Right atrium auricular region (tissue), 2 donors: ENCODE measurements at regions not wholly inside any gene's neighbourhood (a gene's known extent, or its start where the extent isn't known, plus 50 kb on each side); places are given as distances from the start of the nearest gene placed in this dataset.
A peak's percentile ranks its signal among the peaks of the same experiment; 100 is the strongest.

Source experiments
- DNase-seq: peaks from one replicate; pipeline ENCODE4 v3.0.0-alpha.2; 2019; ENCODE audit warnings: low spot score
- H3K27ac ChIP-seq, 2 donors: fragments of 200-600 bp; sonication (generic); 1 replicate in 1 of 2; 2 replicates in 1 of 2; pipeline ENCODE4 v1.5.1; 2016 to 2019
- H3K27me3 ChIP-seq, 2 donors: fragments of 200-600 bp; sonication (generic); one replicate each; pipeline versions ENCODE4 v1.5.1 to v1.6.0; 2017 to 2019
- H3K36me3 ChIP-seq: fragments of 200-600 bp; sonication (generic); one replicate; pipeline ENCODE4 v1.5.1; 2016
- H3K4me1 ChIP-seq, 2 donors: fragments of 200-600 bp; sonication (generic); one replicate each; pipeline versions ENCODE4 v1.5.1 to v1.6.0; 2017 to 2019
- H3K4me3 ChIP-seq, 2 donors: fragments of 200-600 bp; sonication (generic); 1 replicate in 1 of 2; 2 replicates in 1 of 2; pipeline ENCODE4 v1.5.1; 2017 to 2019; ENCODE audit warnings: mild to moderate bottlenecking in 1 of 2, moderate library complexity in 1 of 2
- H3K9me3 ChIP-seq, 2 donors: fragments of 200-600 bp; sonication (generic); one replicate each; pipeline ENCODE4 v1.5.1; 2019
- CTCF ChIP-seq, 2 donors: fragments of 200-600 bp; sonication (generic); IDR thresholded peaks; one replicate each; pipeline ENCODE4 v1.5.1; 2019; ENCODE audit warnings: antibody characterized with exemption in 2 of 2

DNA sequence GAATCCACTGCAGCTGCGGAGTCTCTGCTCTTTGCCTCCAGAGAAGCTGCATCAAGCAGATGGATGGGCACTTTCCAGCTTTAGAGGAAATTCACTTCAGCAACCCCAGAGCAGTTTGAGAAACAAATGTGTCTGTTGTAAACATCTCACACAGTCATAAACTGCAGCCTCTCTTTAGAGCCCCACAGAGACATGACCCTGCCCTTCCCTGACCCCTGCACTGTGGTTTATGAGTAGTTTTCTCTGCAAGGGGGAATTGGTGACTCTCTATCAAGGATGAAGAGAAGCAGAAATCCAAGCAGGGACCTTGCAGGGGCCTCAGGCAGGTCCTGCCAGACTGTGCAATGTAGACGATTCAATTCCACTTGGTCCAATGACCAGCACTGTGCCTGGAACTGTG lies 160.2 kb downstream of the SH2D4B start:
- Histone ChIP-seq H3K27me3 (no peaks in the 10 kb centered on the region), H3K9me3 (no peaks in the 10 kb centered on the region), H3K4me1 (peaks cover 0 to 4% of the 10 kb centered on the region in 2 donors), H3K36me3 (no peaks in the 10 kb centered on the region), H3K27ac (no peak overlapping the region), H3K4me3 (no peak overlapping the region)
- no peak for DNase-seq
- no peak for TF ChIP-seq CTCF (IDR thresholded peaks at IDR 0.05)

DNA sequence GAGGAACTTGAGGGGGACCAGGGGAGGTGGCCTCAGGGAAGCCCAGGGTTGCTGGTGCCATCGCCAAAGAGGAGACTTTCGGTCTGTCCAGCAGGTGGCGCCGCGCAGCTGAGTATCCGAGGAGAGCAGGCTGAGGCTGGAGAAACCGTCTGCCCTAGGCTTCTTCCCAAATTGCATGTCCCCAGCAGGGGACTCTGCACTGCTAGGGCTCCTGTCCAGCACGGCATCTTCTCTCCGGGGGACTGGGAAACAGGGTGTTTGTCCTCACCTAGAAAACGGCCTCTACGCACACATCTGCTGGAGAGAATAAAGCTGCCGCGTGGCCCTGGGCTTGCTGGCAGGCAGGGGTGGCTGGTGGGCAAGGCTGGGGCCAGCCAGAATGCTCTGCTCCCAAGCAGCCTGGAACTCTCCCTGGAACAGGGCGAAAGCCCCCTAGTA lies 161.9 kb downstream of the SH2D4B start:
- TF ChIP-seq CTCF (IDR thresholded peaks at IDR 0.05), result peak; percentile 71 to 85
- peak; percentile 80 for DNase-seq

GRCh38 chr10:80700252-80700651 lies 162.6 kb downstream of the SH2D4B start:
- no peaks in the 10 kb centered on the region for H3K9me3 ChIP-seq
- no peak for TF ChIP-seq CTCF (IDR thresholded peaks at IDR 0.05)
- no peak overlapping the region for H3K27ac ChIP-seq

More for the DNA sequence above, 161.9 kb downstream of the SH2D4B start:
- H3K4me1 ChIP-seq, result peaks cover 0 to 4% of the 10 kb centered on the region in 2 donors
- H3K9me3 ChIP-seq, result no peaks in the 10 kb centered on the region
- no peaks in the 10 kb centered on the region for H3K27me3 ChIP-seq
- no peak overlapping the region for H3K4me3 ChIP-seq
- no peaks in the 10 kb centered on the region for H3K36me3 ChIP-seq
- H3K27ac ChIP-seq, result no peak overlapping the region

GRCh38 chr10:80700760-80701444 lies 163.2 kb downstream of the SH2D4B start:
- DNase-seq, result no peak

More at GRCh38 chr10:80700252-80700651, 162.6 kb downstream of the SH2D4B start:
- no peaks in the 10 kb centered on the region for H3K27me3 ChIP-seq
- H3K4me3 ChIP-seq, result no peak overlapping the region
- peaks cover 0 to 4% of the 10 kb centered on the region in 2 donors for H3K4me1 ChIP-seq
- DNase-seq, result no peak
- H3K36me3 ChIP-seq, result no peaks in the 10 kb centered on the region

DNA sequence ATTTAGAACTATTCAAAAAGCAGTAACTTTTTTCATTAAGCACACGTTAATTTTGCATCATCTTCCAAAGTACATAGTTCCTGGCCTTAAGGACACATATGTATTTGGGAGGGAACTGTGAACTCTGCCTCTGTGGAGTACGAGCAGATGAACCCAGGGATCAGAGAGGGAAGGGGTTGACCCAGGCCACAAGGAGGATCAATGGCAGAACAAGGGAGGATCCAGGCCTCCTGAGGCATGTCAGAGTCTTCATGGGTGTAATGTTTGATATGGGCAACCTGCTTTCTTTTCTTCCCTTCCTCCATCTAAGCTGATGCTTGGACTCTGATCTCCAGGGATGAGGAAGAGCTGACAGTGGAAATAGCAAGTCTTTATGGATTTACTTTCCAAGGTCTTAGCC lies 164.0 kb downstream of the SH2D4B start:
- H3K9me3 ChIP-seq, result no peaks in the 10 kb centered on the region
- TF ChIP-seq CTCF (IDR thresholded peaks at IDR 0.05), result no peak

More at GRCh38 chr10:80700760-80701444, 163.2 kb downstream of the SH2D4B start:
- Histone ChIP-seq H3K27ac (no peak overlapping the region), H3K27me3 (no peaks in the 10 kb centered on the region), H3K9me3 (no peaks in the 10 kb centered on the region), H3K4me3 (no peak overlapping the region), H3K36me3 (no peaks in the 10 kb centered on the region), H3K4me1 (peaks cover 0 to 4% of the 10 kb centered on the region in 2 donors)
- TF ChIP-seq CTCF (IDR thresholded peaks at IDR 0.05), result no peak

DNA sequence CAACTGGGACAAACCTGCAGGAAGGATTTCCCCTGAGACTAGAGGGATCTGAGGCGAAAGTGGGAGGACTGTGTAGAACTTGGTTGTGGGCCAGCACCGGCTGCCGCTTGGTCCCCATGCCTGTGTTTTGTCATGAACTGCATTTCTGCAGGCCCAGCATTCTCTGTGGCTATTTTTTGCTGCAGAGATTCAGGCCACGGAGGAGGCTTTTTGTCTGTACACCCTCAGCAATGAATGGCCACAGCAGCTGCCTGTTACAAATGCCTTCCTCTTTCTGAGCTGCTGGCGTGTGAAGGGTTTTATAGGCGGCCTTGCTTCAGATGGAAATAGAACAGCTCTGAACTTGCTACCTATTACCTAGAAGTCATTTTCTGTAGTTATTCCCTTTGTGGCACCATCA lies 164.4 kb downstream of the SH2D4B start:
- no peak overlapping the region for H3K4me3 ChIP-seq
- no peak for TF ChIP-seq CTCF (IDR thresholded peaks at IDR 0.05)
- peak; percentile 48 for DNase-seq
- H3K36me3 ChIP-seq, result no peaks in the 10 kb centered on the region
- peaks cover 0 to 4% of the 10 kb centered on the region in 2 donors for H3K4me1 ChIP-seq
- no peaks in the 10 kb centered on the region for H3K27me3 ChIP-seq
- H3K27ac ChIP-seq, result no peak overlapping the region
- no peaks in the 10 kb centered on the region for H3K9me3 ChIP-seq

More for the DNA sequence above, 164.0 kb downstream of the SH2D4B start:
- no peaks in the 10 kb centered on the region for H3K36me3 ChIP-seq
- peaks cover 0 to 4% of the 10 kb centered on the region in 2 donors for H3K4me1 ChIP-seq
- peak; percentile 30 for DNase-seq
- no peak overlapping the region for H3K27ac ChIP-seq
- H3K27me3 ChIP-seq, result no peaks in the 10 kb centered on the region
- no peak overlapping the region for H3K4me3 ChIP-seq
